Activated CD8-positive, alpha-beta T cell treated with anti-CD3 and anti-CD28 coated beads for 36 hours (primary cell): ENCODE measurements at regions not wholly inside any gene's neighbourhood (a gene's known extent, or its start where the extent isn't known, plus 50 kb on each side); places are given as distances from the start of the nearest gene placed in this dataset.

Source experiments
- ATAC-seq: fragments of 200-7000 bp; cut with Tn5 transposase; one replicate; pipeline ENCODE4 v1.10.0; 2021; ENCODE audit warnings: mild to moderate bottlenecking, moderate library complexity
- CTCF ChIA-PET: fragments of 350-600 bp; sonication (Branson Sonifier 250); formaldehyde crosslinking; loops from one replicate; lab custom pipeline; 2021; ENCODE audit warnings: antibody characterized with exemption; lab: Charles Lee
- POLR2A ChIA-PET: fragments of 350-600 bp; sonication (Branson Sonifier 250); formaldehyde crosslinking; loops from one replicate; lab custom pipeline; 2021; ENCODE audit warnings: antibody characterized with exemption; lab: Charles Lee
- DNase-seq: peaks from one replicate; pipeline ENCODE4 v3.0.0-alpha.2; 2020
- H3K27ac Mint-ChIP-seq: one replicate; pipeline ENCODE4 v1.8.0; 2021; ENCODE audit warnings: mild to moderate bottlenecking, mixed read lengths
- H3K27me3 Mint-ChIP-seq: one replicate; pipeline ENCODE4 v1.8.0; 2021; ENCODE audit warnings: mixed read lengths
- H3K36me3 Mint-ChIP-seq: one replicate; pipeline ENCODE4 v1.8.0; 2021; ENCODE audit warnings: low read depth, mixed read lengths
- H3K4me1 Mint-ChIP-seq: one replicate; pipeline ENCODE4 v1.8.0; 2021; ENCODE audit warnings: low read depth, mixed read lengths
- H3K4me3 Mint-ChIP-seq: one replicate; pipeline ENCODE4 v1.8.0; 2021; ENCODE audit warnings: mild to moderate bottlenecking, moderate library complexity, mixed read lengths
- H3K9me3 Mint-ChIP-seq: one replicate; pipeline ENCODE4 v1.8.0; 2021; ENCODE audit warnings: mixed read lengths
- CTCF ChIP-seq: fragments of 200-600 bp; IDR thresholded peaks from one replicate; pipeline ENCODE4 v1.8.0; 2022; ENCODE audit warnings: antibody characterized with exemption, mild to moderate bottlenecking
- intact Hi-C: fragments of 100-400 bp; cut with micrococcal nuclease; formaldehyde crosslinking; loops from one replicate; pipeline ENCODE4 v1.10.0; 2022

DNA sequence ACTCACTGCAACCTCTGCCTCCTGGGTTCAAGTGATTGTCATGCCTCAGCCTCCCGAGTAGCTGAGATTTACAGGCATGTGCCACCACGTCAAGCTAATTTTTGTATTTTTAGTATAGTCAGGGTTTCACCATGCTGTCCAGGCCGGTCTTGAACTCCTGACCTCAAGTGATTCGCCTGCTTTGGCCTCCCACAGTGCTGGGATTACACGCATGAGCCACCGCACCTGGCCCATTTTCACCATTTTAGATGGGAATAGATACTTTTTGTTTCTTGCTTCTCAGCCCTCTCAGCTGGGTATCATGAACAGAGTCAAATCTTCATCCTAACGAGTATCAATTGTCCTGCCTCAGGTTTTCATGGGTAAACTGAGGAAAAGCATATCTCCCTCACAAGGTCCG lies 235.0 kb downstream of the CDC5L start:
- H3K27me3 Mint-ChIP-seq = no peaks in the 10 kb centered on the region
- H3K27ac Mint-ChIP-seq = no peak overlapping the region
- H3K4me3 Mint-ChIP-seq = no peak overlapping the region
- H3K4me1 Mint-ChIP-seq = peaks cover 3% of the 10 kb centered on the region
- ChIA-PET POLR2A (no interaction called here), CTCF (interaction anchor here (1.7 kb wide), 1 partner anchor 147 kb away, joined by 4 read pairs; no protein-coding TSS in a partner anchor)
- DNase-seq (no peak), ATAC-seq (no peak)
- TF ChIP-seq CTCF = no peak
- H3K36me3 Mint-ChIP-seq = no peaks in the 10 kb centered on the region
- no peaks in the 10 kb centered on the region for H3K9me3 Mint-ChIP-seq
- intact Hi-C loops = no loop called here

DNA sequence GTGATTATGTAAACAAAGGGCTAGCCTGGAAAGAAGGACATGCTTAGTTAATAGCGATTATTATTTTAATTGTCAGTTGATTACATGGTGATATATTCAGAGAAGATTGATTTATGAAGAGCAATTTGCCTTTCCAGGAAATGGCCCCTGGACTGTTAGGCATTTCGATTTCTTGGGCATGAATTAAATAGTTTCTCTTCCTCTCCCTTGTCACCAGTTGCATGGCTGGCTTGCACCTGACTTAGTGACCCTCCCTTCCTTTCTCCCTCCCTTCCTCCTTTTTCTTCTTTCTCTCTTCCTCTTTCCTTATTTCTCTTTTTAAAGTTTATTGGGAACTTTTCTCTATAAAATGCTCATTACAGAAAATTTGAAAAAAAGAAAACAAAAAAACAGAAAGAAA lies 235.4 kb downstream of the CDC5L start:
- TF ChIP-seq CTCF = no peak
- no peaks in the 10 kb centered on the region for H3K27me3 Mint-ChIP-seq
- H3K27ac Mint-ChIP-seq = no peak overlapping the region
- H3K4me1 Mint-ChIP-seq = peaks cover 6% of the 10 kb centered on the region
- POLR2A ChIA-PET = no interaction called here
- ATAC-seq (no peak), DNase-seq (no peak)
- intact Hi-C loops = no loop called here
- H3K4me3 Mint-ChIP-seq = no peak overlapping the region
- CTCF ChIA-PET = interaction anchor here (1.7 kb wide), 1 partner anchor 147 kb away, joined by 4 read pairs; no protein-coding TSS in a partner anchor
- no peaks in the 10 kb centered on the region for H3K36me3 Mint-ChIP-seq
- H3K9me3 Mint-ChIP-seq = no peaks in the 10 kb centered on the region

DNA sequence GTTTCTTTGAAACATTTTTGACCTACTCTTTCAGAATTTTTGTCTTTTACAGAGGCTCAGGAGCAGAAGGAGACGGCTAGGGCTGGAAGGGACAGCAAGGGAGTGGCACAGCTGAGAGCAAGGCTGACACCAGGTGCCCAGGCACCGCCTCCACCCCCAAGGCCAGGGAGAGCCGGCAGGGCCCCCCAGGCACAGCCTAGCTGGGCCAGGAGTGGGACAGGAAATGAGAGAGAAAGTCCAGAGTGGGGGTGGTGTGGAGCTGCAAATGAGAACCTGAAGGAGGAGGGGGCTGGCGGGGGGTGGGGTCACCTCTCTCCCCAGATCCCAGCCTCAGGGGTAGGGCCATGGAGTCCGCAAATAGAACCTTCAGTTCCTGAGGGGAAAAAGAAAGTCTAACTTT lies 236.7 kb downstream of the CDC5L start:
- no peak overlapping the region for H3K4me3 Mint-ChIP-seq
- no peak for DNase-seq
- H3K9me3 Mint-ChIP-seq = no peaks in the 10 kb centered on the region
- H3K4me1 Mint-ChIP-seq = peaks cover 6% of the 10 kb centered on the region
- no peak overlapping the region for H3K27ac Mint-ChIP-seq
- no peak for ATAC-seq
- no peak for TF ChIP-seq CTCF
- ChIA-PET POLR2A (no interaction called here), CTCF (interaction anchor here (1.0 kb wide), 1 partner anchor 1298 kb away, joined by 4 read pairs; no protein-coding TSS in a partner anchor)
- no peaks in the 10 kb centered on the region for H3K27me3 Mint-ChIP-seq
- H3K36me3 Mint-ChIP-seq = no peaks in the 10 kb centered on the region
- intact Hi-C loops = no loop called here

GRCh38 chr6:44624936-44625573 lies 237.5 kb downstream of the CDC5L start:
- intact Hi-C loops = no loop called here
- Mint-ChIP-seq H3K27ac (no peak overlapping the region), H3K4me1 (peaks cover 6% of the 10 kb centered on the region), H3K9me3 (no peaks in the 10 kb centered on the region), H3K36me3 (no peaks in the 10 kb centered on the region), H3K27me3 (no peaks in the 10 kb centered on the region), H3K4me3 (no peak overlapping the region)
- CTCF ChIA-PET = interaction anchor here (1.0 to 1.1 kb wide), 2 partner anchors 150 to 1297 kb away, joined by 3 to 4 read pairs; no protein-coding TSS in a partner anchor
- ATAC-seq (no peak), DNase-seq (no peak)
- TF ChIP-seq CTCF = no peak
- POLR2A ChIA-PET = no interaction called here

DNA sequence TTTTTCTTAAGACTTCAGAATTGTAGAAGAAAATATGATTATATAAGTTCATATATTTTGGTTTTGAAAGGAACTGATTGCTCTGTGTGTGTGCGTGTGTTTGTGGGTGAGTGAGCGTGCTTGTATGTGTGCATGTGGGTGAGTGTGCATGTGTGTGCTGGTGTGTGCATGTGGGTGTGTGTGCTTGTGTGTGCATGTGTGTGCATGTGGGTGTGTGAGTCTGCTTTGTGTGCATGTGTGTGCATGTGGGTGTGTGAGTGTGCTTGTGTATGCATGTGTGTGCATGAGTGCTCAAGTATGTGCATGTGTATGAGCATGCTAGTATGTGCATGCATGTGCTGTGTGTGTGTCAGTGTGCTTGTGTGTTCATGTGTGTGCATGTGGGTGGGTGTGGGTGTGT lies 238.5 kb downstream of the CDC5L start:
- no peaks in the 10 kb centered on the region for H3K36me3 Mint-ChIP-seq
- no peak overlapping the region for H3K27ac Mint-ChIP-seq
- no peaks in the 10 kb centered on the region for H3K27me3 Mint-ChIP-seq
- ATAC-seq (no peak), DNase-seq (no peak)
- H3K4me3 Mint-ChIP-seq = no peak overlapping the region
- no peaks in the 10 kb centered on the region for H3K9me3 Mint-ChIP-seq
- no peak for TF ChIP-seq CTCF
- peaks cover 6% of the 10 kb centered on the region for H3K4me1 Mint-ChIP-seq
- intact Hi-C loops = no loop called here
- POLR2A ChIA-PET = no interaction called here
- CTCF ChIA-PET = interaction anchor here (1.1 kb wide), 1 partner anchor 151 kb away, joined by 3 read pairs; no protein-coding TSS in a partner anchor
